C4-2B (cell line): ENCODE measurements at regions not wholly inside any gene's neighbourhood (a gene's known extent, or its start where the extent isn't known, plus 50 kb on each side); places are given as distances from the start of the nearest gene placed in this dataset.

Source experiments
- CTCF ChIP-seq: fragments of 450-650 bp; conservative IDR thresholded peaks from 2 replicates; pipeline ENCODE4 v1.5.1; 2017; ENCODE audit warnings: mild to moderate bottlenecking
- ZFX ChIP-seq: fragments of 450-650 bp; IDR thresholded peaks from 2 replicates; pipeline ENCODE4 v1.6.1; 2017

GRCh38 chr7:10593080-10593479, 380.6 kb upstream of the PHF14 start:
- TF ChIP-seq CTCF (no peak), ZFX (no peak)
